Spleen (tissue), 11 donors: ENCODE measurements at regions not wholly inside any gene's neighbourhood (a gene's known extent, or its start where the extent isn't known, plus 50 kb on each side); places are given as distances from the start of the nearest gene placed in this dataset.

Experiments used
- DNase-seq: peaks from one replicate; pipeline ENCODE4 v3.0.0-alpha.2; 2020
- H3K27ac ChIP-seq, 8 donors: fragments of 200-600 bp; sonication (generic) in 7 of 8; 1 replicate in 4 of 8; 2 replicates in 4 of 8; pipeline versions ENCODE4 v1.5.0 to v1.8.0; 2016 to 2021; ENCODE audit warnings: inconsistent platforms in 4 of 8, mild to moderate bottlenecking in 4 of 8, moderate library complexity in 1 of 8
- H3K27me3 ChIP-seq, 7 donors: fragments of 200-600 bp; sonication (generic) in 6 of 7; replicated peaks in 1 of 7; 1 replicate in 4 of 7; 2 replicates in 3 of 7; pipeline versions ENCODE4 v1.5.0 to v1.8.0; 2016 to 2021; ENCODE audit warnings: inconsistent platforms in 3 of 7, mild to moderate bottlenecking in 1 of 7
- H3K36me3 ChIP-seq, 6 donors: fragments of 200-600 bp; sonication (generic) in 5 of 6; 1 replicate in 4 of 6; 2 replicates in 2 of 6; pipeline versions ENCODE4 v1.5.0 to v1.8.0; 2016 to 2021; ENCODE audit warnings: inconsistent platforms in 2 of 6
- H3K4me1 ChIP-seq, 6 donors: fragments of 200-600 bp; sonication (generic) in 5 of 6; 1 replicate in 3 of 6; 2 replicates in 3 of 6; pipeline versions ENCODE4 v1.5.0 to v1.8.0; 2016 to 2021; ENCODE audit warnings: inconsistent platforms in 3 of 6
- H3K4me3 ChIP-seq, 8 donors: fragments of 200-600 bp; sonication (generic) in 7 of 8; 1 replicate in 4 of 8; 2 replicates in 4 of 8; pipeline versions ENCODE4 v1.5.0 to v1.8.0; 2016 to 2021; ENCODE audit warnings: inconsistent platforms in 4 of 8, mild to moderate bottlenecking in 4 of 8, moderate library complexity in 2 of 8
- H3K9me3 ChIP-seq, 8 donors: fragments of 200-600 bp; sonication (generic) in 7 of 8; 1 replicate in 4 of 8; 2 replicates in 4 of 8; pipeline versions ENCODE4 v1.5.0 to v1.8.0; 2016 to 2021; ENCODE audit warnings: inconsistent platforms in 4 of 8
- POLR2A ChIP-seq, 3 donors: fragments of 450-650 bp; IDR thresholded peaks; one replicate each; pipeline ENCODE4 v1.5.1; 2017; ENCODE audit warnings: antibody characterized with exemption in 3 of 3, mild to moderate bottlenecking in 1 of 3
- POLR2AphosphoS5 ChIP-seq, 3 donors: sonication (generic); formaldehyde crosslinking; IDR thresholded peaks; one replicate each; pipeline ENCODE4 v1.5.1; 2017; ENCODE audit warnings: antibody characterized with exemption in 3 of 3
- WGBS, 5 donors: extraction: QIAGEN DNeasy Blood & Tissue Kit in 3 of 5; methylation state at CpG; one replicate each; pipeline versions ENCODE4 v1.1.5 to v1.1.7; 2013 to 2018; 5-methylcytosine and 5-hydroxymethylcytosine counted together
- intact Hi-C: fragments of 100-400 bp; cut with DNase I; formaldehyde crosslinking; loops from one replicate; pipeline ENCODE4 v1.15.0; 2023; ENCODE audit warnings: low total_unique reads
- TF ChIP-seq, protein P1 (sequence below), 11 experiments: fragments of 200-600 bp in 7 of 11; fragments of 450-650 bp in 4 of 11; sonication (generic) in 4 of 11; IDR thresholded peaks in 8 of 11; conservative IDR thresholded peaks in 3 of 11; 1 replicate in 7 of 11; 2 replicates in 4 of 11; pipeline versions ENCODE4 v1.4.0 to v1.8.0; 2016 to 2021; ENCODE audit warnings: antibody characterized with exemption in 11 of 11, inconsistent platforms in 4 of 11, mild to moderate bottlenecking in 1 of 11
- donor health status: healthy with polysubstance abuse.
- donor health status: DM: no; HTN: no; CAD: no; lungs with moderate emphysema.
- donor health status: DM: no; HTN: no; CAD: no.
- donor health status: Bipolar disorder and iron deficiency.
- donor health status: healthy.
- donor health status: DM: no; HTN: no; CAD: no.
- donor health status: DM: yes; HTN: yes; CAD: no.

DNA sequence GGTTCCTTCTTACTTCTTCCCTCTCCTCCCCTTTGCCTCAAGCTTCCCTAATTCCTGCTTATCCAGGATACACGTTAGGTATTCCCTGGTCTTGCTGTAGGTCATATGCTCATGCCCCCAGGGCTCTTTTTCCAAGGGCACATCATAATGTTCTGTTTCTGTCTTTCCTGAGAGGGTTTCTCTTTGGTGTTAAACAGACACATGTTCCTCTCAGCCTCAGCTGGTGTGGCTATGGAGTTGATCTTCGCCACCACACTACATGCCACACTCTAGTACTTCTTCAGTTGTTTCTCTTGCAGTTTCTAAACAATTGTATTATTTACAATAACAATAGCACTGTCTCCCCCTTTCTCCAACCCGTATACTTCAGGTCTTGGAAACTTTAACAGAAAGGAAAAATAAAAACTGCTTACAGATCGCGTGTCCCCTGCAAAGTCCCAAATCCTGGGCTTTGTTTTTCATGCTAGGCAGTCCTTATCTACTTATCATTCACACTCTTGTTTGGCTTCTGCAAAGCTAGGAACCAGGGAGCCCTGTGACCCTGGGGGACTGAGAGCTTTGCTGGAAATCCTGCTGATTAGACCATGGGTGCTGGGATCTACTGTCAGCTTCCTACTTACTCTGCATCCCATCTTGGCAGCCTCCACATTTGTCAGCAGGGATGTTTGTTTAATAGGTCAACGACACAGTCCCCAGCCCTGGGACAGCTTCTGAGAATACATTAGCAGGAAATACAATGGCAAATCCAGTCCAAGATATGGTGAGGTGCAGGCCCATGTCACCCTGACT lies 193.9 kb upstream of the BMPER start:
- Histone ChIP-seq H3K36me3 (no peaks in the 10 kb centered on the region), H3K9me3 (no peaks in the 10 kb centered on the region), H3K4me3 (no peak overlapping the region), H3K27me3 (no peaks in the 10 kb centered on the region), H3K27ac (no peak overlapping the region), H3K4me1 (peaks cover 0 to 21% (median 5%) of the 10 kb centered on the region in 6 donors)
- TF ChIP-seq, protein P1, sequence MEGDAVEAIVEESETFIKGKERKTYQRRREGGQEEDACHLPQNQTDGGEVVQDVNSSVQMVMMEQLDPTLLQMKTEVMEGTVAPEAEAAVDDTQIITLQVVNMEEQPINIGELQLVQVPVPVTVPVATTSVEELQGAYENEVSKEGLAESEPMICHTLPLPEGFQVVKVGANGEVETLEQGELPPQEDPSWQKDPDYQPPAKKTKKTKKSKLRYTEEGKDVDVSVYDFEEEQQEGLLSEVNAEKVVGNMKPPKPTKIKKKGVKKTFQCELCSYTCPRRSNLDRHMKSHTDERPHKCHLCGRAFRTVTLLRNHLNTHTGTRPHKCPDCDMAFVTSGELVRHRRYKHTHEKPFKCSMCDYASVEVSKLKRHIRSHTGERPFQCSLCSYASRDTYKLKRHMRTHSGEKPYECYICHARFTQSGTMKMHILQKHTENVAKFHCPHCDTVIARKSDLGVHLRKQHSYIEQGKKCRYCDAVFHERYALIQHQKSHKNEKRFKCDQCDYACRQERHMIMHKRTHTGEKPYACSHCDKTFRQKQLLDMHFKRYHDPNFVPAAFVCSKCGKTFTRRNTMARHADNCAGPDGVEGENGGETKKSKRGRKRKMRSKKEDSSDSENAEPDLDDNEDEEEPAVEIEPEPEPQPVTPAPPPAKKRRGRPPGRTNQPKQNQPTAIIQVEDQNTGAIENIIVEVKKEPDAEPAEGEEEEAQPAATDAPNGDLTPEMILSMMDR (IDR thresholded peaks at IDR 0.05 in 8 of 11, conservative IDR thresholded peaks at IDR 0.05 in 3 of 11): no peak
- TF ChIP-seq POLR2A (IDR thresholded peaks at IDR 0.05): no peak
- no peak for TF ChIP-seq POLR2AphosphoS5 (IDR thresholded peaks at IDR 0.05)
- DNase-seq: no peak
- WGBS, 5 donors: 69 to 81% (median 74%) methylated on average over 6 of the region's 6 CpGs
- intact Hi-C loops: no loop called here

DNA sequence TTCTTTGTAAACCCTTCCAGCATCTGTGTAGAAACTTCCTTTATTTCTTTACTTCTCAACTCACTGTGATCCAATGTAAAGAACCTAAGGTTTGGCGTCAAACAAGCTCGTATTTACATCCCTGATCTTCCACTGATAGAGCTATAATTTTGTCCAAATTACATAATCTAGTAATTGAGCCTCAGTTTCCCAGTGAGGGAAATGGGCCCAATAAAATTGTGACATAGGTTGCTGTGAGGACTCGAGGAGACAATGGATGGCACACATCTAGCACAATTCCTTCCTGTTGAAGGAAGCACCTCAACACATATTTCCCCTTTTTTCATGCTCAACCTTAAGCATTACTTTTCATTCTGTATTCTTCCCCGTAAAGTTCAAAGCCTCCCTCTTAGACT lies 193.3 kb upstream of the BMPER start:
- intact Hi-C loops: no loop called here
- 74 to 89% (median 85%) methylated on average over 4 of the region's 4 CpGs for WGBS, 5 donors

DNA sequence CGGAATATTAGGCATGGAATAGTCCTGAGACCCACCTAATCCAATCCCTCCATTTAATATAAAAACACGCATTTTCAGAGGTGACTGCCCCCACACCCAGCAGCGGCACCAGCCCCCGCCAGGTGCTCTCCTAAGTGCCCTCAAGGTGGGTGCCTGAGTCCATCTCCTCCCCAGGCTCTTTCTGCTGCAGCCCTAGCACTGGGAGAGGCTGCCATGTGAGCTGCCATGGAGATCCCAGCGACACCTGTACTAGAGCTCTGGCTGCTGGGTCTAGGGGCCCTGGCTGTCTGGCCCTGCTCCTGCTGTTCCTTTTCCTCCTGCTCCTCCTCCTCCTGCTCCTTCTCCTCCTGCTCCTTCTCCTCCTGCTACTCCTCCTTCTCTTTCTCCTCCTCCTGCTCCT lies 191.1 kb upstream of the BMPER start:
- peaks cover 0 to 15% (median 0%) of the 10 kb centered on the region in 6 donors for H3K4me1 ChIP-seq
- DNase-seq: no peak
- no peak overlapping the region for H3K4me3 ChIP-seq
- 85 to 97% (median 95%) methylated on average over 5 of the region's 5 CpGs for WGBS, 5 donors
- H3K27ac ChIP-seq: no peak overlapping the region
- intact Hi-C loops: no loop called here
- no peaks in the 10 kb centered on the region for H3K36me3 ChIP-seq
- no peaks in the 10 kb centered on the region for H3K9me3 ChIP-seq
- TF ChIP-seq, protein P1 (IDR thresholded peaks at IDR 0.05 in 8 of 11, conservative IDR thresholded peaks at IDR 0.05 in 3 of 11): no peak
- no peak for TF ChIP-seq POLR2A (IDR thresholded peaks at IDR 0.05)
- no peak for TF ChIP-seq POLR2AphosphoS5 (IDR thresholded peaks at IDR 0.05)
- H3K27me3 ChIP-seq: no peaks in the 10 kb centered on the region

More for the DNA sequence above, 193.3 kb upstream of the BMPER start:
- no peak overlapping the region for H3K27ac ChIP-seq
- no peak for DNase-seq
- H3K9me3 ChIP-seq: no peaks in the 10 kb centered on the region
- no peaks in the 10 kb centered on the region for H3K36me3 ChIP-seq
- no peaks in the 10 kb centered on the region for H3K27me3 ChIP-seq
- TF ChIP-seq POLR2A (IDR thresholded peaks at IDR 0.05): no peak
- TF ChIP-seq, protein P1 (IDR thresholded peaks at IDR 0.05 in 8 of 11, conservative IDR thresholded peaks at IDR 0.05 in 3 of 11): no peak
- no peak for TF ChIP-seq POLR2AphosphoS5 (IDR thresholded peaks at IDR 0.05)
- H3K4me1 ChIP-seq: peaks cover 0 to 18% (median 2%) of the 10 kb centered on the region in 6 donors
- no peak overlapping the region for H3K4me3 ChIP-seq

DNA sequence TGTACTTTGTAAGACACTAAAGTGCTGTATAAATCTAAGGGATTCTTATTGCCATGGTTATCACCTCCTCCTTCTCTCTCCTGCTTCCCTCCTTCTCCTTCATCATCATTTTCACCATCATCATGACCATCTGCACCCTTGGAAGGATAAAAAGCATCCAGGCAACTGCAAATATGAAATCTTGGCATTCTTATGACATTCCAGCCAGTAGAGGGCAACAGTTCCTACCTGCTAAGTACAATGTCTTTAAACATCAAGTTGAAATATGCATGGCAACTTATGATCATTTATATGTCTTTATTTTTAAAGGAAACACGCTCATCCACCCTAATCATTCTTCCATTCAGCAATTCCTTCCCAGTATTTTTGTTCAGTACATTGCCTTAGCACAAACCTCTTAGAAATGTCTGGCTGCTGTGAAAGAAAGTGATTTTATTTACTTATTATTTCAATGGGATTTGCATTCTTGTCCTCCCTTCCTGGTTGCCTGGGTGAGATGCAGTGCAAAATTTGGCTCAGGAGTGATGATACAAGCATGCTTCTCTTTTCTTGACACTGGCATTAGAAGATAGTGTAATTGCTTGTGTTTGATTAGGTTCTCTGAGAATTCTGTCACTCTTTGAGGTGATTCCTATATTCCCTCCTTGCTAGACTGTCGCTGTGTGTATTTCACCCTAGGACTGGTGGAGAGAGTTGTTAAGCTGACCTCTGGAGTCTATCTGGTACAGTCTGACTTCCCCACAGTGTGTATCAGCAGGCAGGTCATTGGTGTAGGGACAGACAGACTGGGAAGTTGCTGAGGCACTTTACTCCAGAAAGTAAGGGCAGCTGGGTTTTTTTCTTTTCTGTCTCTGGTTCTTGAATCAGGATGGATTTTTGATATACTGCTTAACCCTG lies 188.5 kb upstream of the BMPER start:
- Histone ChIP-seq H3K4me3 (no peak overlapping the region), H3K36me3 (no peaks in the 10 kb centered on the region), H3K4me1 (peaks cover 0 to 15% (median 0%) of the 10 kb centered on the region in 6 donors), H3K9me3 (peaks cover 0 to 5% (median 0%) of the 10 kb centered on the region in 8 donors), H3K27me3 (no peaks in the 10 kb centered on the region), H3K27ac (peak overlapping the region in 1 of 8 donors; percentile 10)
- DNase-seq: no peak
- 61 to 76% (median 67%) methylated on average over 2 of the region's 2 CpGs for WGBS, 5 donors
- intact Hi-C loops: no loop called here
- TF ChIP-seq, protein P1 (IDR thresholded peaks at IDR 0.05 in 8 of 11, conservative IDR thresholded peaks at IDR 0.05 in 3 of 11): peak in 10 of 11 experiments; percentile 18 to 68 (median 53)
- no peak for TF ChIP-seq POLR2A (IDR thresholded peaks at IDR 0.05)
